GM12874 (cell line): ENCODE measurements at regions not wholly inside any gene's neighbourhood (a gene's known extent, or its start where the extent isn't known, plus 50 kb on each side); places are given as distances from the start of the nearest gene placed in this dataset.

ENCODE experiments used
- CTCF ChIP-seq: IDR thresholded peaks from 2 replicates; pipeline ENCODE4 v1.5.1; 2011; ENCODE audit warnings: low read depth, mild to moderate bottlenecking, control low read depth, low read length, moderate library complexity; ENCODE audit not compliant: insufficient read depth

GRCh38 chr14:61104358-61104757 lies 123.3 kb downstream of the SLC38A6 start:
- no peak for TF ChIP-seq CTCF

GRCh38 chr14:61103541-61104339 lies 122.7 kb downstream of the SLC38A6 start:
- TF ChIP-seq CTCF: no peak

- no peak for TF ChIP-seq CTCF
Measured at GRCh38 chr14:61102549-61103466, 121.8 kb downstream of the SLC38A6 start.
